ENCODE measurements at regions not wholly inside any gene's neighbourhood (a gene's known extent, or its start where the extent isn't known, plus 50 kb on each side); places are given as distances from the start of the nearest gene placed in this dataset.

DNA sequence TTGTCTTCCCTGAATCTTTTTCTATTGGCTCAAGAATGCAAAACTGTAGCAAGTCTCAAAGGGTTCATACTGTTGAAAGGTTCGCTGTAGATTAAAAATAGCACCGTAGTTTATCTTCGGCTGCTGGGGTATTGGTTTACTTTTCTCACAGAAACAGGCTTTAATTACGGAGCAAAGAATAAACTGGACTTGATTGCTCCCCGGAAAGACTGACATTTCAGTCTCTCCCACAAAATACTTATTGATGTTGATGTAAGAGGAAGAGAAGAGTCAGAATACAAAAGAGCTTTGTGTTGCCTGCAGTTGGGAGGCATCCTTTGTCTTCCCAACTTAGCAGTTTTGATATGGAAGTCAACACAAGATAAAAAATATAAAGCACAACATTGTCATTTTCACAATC is 183.9 kb upstream of the DMAC1 start:
- TF ChIP-seq, protein P1, sequence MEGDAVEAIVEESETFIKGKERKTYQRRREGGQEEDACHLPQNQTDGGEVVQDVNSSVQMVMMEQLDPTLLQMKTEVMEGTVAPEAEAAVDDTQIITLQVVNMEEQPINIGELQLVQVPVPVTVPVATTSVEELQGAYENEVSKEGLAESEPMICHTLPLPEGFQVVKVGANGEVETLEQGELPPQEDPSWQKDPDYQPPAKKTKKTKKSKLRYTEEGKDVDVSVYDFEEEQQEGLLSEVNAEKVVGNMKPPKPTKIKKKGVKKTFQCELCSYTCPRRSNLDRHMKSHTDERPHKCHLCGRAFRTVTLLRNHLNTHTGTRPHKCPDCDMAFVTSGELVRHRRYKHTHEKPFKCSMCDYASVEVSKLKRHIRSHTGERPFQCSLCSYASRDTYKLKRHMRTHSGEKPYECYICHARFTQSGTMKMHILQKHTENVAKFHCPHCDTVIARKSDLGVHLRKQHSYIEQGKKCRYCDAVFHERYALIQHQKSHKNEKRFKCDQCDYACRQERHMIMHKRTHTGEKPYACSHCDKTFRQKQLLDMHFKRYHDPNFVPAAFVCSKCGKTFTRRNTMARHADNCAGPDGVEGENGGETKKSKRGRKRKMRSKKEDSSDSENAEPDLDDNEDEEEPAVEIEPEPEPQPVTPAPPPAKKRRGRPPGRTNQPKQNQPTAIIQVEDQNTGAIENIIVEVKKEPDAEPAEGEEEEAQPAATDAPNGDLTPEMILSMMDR (IDR thresholded peaks at IDR 0.05; ENCODE audit: low read depth, low read length, missing control alignments) = no peak
- no peak overlapping the region for H3K4me3 ChIP-seq (ENCODE audit: low read depth, low read length)
- no peak for DNase-seq (ENCODE audit: low read depth)

DNA sequence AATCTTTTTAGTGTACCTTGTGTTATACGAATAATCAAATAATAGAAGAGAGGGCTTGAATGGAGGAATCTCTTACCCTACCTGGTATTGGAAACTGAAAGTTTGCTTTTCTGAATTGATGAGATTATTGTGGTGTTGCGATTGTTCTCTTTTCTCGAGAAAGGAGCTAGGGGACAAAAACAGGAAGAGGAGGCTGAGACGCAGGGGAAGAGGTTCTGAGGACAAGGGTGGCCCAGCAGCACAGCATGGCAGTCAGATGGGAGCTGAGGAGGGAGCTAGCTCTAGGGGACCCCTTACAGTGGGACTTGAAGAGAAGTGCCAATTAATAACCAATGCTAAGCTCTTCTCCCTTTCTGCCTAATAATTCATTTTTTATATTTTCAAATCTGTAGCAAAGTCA is 183.3 kb upstream of the DMAC1 start:
- DNase-seq (ENCODE audit: low read depth) = no peak
- TF ChIP-seq, protein P1 (IDR thresholded peaks at IDR 0.05; ENCODE audit: low read depth, low read length, missing control alignments) = no peak
- H3K4me3 ChIP-seq (ENCODE audit: low read depth, low read length) = no peak overlapping the region

DNA sequence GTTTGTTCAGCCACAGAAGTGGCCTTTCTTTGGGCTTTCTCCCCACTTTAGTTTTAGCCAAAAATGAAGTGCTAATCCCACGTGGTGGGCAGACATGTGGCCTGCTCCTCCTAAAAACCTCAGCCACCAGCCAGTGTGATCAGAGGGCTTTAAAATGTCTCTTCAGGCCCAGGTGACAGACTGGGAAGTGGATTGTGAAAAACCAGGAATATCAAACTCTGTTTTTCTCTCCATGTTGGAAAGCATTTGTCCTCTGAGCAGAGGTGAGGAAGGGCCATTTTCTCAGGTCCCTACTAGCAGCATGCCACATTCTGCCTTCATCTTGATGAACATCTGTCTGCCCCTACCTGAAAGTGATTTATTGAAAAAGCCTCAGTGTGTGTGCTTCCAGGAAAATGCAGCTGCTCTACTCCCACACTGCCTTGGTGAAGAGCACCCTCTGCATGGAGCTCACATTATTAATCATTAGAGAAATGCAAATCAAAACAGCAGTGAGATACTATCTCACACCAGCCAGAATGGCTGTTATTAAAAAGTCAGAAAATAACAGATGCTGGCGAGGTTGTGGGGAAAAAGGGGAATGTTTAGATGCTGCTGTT is 181.2 kb upstream of the DMAC1 start:
- TF ChIP-seq, protein P1 (IDR thresholded peaks at IDR 0.05; ENCODE audit: low read depth, low read length, missing control alignments) = no peak
- H3K4me3 ChIP-seq (ENCODE audit: low read depth, low read length) = no peak overlapping the region
- no peak for DNase-seq (ENCODE audit: low read depth)

DNA sequence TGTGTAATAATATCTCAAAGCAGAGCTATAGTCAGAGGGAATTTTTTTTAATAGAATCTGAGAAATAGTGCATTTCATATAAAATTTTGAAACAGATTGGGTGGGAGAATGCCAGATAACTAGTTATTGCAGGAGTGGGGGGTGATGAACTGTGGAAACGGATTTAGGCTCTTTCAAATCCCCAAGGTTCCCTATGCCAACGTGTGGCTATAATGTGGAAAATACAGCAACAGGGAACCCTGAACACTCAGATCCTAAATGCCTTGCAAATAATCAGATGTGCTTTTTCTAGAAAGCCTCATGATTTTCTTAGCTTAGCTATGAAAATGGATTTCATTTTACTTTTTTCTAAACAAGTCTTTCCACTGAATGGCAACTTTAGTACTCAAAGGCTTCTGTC is 180.5 kb upstream of the DMAC1 start:
- TF ChIP-seq, protein P1 (IDR thresholded peaks at IDR 0.05; ENCODE audit: low read depth, low read length, missing control alignments) = no peak
- H3K4me3 ChIP-seq (ENCODE audit: low read depth, low read length) = no peak overlapping the region
- DNase-seq (ENCODE audit: low read depth) = no peak

DNA sequence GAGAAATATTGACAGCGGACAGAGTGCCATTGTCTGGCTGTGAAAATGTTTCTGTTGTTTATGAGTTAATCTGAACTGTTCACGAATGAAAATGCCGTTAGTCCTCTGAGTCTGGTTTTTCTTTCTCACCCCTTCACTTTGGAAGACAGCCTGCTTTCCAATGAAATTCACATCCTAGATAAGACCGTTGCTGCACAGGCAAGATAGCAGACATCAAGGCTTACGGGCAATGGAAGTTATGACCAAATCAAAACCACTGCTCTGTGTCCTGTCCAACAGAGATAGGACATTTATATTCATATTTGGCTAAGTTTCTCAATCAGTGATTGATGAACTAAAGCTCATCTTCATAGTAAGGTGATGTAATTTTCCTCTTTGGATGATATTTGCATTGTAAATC is 180.0 kb upstream of the DMAC1 start:
- no peak for DNase-seq (ENCODE audit: low read depth)
- no peak overlapping the region for H3K4me3 ChIP-seq (ENCODE audit: low read depth, low read length)
- TF ChIP-seq, protein P1 (IDR thresholded peaks at IDR 0.05; ENCODE audit: low read depth, low read length, missing control alignments) = no peak

DNA sequence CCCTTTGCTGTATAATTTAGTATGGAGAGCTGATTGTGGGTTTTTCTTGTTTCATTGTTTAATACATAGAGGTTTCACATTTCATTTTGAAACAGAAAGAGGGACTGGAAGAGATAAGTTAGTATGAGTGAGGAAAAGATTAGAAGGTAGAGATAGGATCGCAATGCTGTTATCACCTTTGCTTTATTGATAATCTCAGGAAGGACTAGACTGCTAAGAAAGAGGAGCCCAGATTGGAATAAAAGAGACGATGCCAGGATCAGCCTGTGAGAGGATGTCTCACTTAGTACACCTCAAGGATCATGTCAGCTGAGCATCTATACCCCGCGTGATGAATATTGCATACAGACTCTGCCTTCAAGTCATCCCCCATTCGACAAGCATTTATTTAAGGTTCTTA is 178.0 kb upstream of the DMAC1 start:
- no peak overlapping the region for H3K4me3 ChIP-seq (ENCODE audit: low read depth, low read length)
- TF ChIP-seq, protein P1 (IDR thresholded peaks at IDR 0.05; ENCODE audit: low read depth, low read length, missing control alignments) = no peak
- no peak for DNase-seq (ENCODE audit: low read depth)

DNA sequence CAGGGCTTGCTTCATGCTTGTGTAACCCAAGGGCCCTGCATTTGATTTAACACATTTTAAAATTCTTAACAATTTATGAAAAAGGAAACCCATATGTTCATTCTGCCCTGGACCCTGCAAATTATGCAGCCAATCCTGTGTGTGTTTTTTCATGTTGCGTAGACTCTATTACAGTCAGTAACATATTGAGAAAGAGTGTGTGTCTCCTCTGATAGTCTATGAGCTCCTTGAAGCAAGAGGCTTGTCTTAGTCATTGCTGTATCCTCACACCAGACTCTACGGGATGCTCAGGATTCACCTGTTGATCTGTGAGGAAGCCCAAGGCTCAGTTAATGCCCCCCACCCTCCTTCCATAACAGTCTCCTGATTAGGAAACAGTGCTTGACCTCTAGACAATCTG is 177.3 kb upstream of the DMAC1 start:
- no peak for DNase-seq (ENCODE audit: low read depth)
- TF ChIP-seq, protein P1 (IDR thresholded peaks at IDR 0.05; ENCODE audit: low read depth, low read length, missing control alignments) = no peak
- H3K4me3 ChIP-seq (ENCODE audit: low read depth, low read length) = no peak overlapping the region
